HEK293 (cell line): ENCODE measurements at regions not wholly inside any gene's neighbourhood (a gene's known extent, or its start where the extent isn't known, plus 50 kb on each side); places are given as distances from the start of the nearest gene placed in this dataset.

Source experiments
- CTCF ChIA-PET: fragments of 350-600 bp; formaldehyde crosslinking; extraction: SDS; loops from one replicate; lab custom pipeline; 2021; ENCODE audit warnings: antibody characterized with exemption; lab: Yijun Ruan, JAX
- POLR2A ChIA-PET: fragments of 300-600 bp; formaldehyde crosslinking; extraction: SDS; loops from one replicate; lab custom pipeline; 2020; ENCODE audit warnings: antibody characterized with exemption, inconsistent platforms; lab: Yijun Ruan, JAX
- H3K27ac ChIP-seq: fragments of 200-500 bp; sonication (Bioruptor generic); 2 replicates; pipeline ENCODE4 v1.5.1; 2014; ENCODE audit warnings: low read depth, low read length, control low read depth, inconsistent platforms; ENCODE audit errors: extremely low read depth
- H3K36me3 ChIP-seq, 2 experiments: fragments of 200-500 bp in 1 of 2; sonication (Bioruptor generic) in 1 of 2; 1 replicate in 1 of 2; 2 replicates in 1 of 2; pipeline ENCODE4 v1.5.1; 2014 to 2017; ENCODE audit warnings: inconsistent platforms in 2 of 2, low read length in 2 of 2; ENCODE audit not compliant: control insufficient read depth in 2 of 2, insufficient read depth in 1 of 2
- H3K4me1 ChIP-seq: fragments of 200-500 bp; sonication (Bioruptor generic); 2 replicates; pipeline ENCODE4 v1.5.1; 2014; ENCODE audit warnings: mild to moderate bottlenecking, low read length, inconsistent platforms; ENCODE audit not compliant: control insufficient read depth, insufficient read depth
- H3K4me3 ChIP-seq: 2 replicates; pipeline ENCODE4 v1.5.1; 2011; ENCODE audit warnings: low read depth, mild to moderate bottlenecking, control low read depth, low read length, moderate library complexity
- H3K9me3 ChIP-seq: fragments of 200-500 bp; sonication (Bioruptor generic); 2 replicates; pipeline ENCODE4 v1.5.1; 2014; ENCODE audit warnings: low read depth, low read length, inconsistent platforms; ENCODE audit not compliant: control insufficient read depth, insufficient read depth
- SALL2 ChIP-seq: fragments of 450-650 bp; formaldehyde crosslinking; IDR thresholded peaks from 2 replicates; pipeline ENCODE4 v1.5.0; 2017; ENCODE audit warnings: missing biosample characterization, mild to moderate bottlenecking, missing genetic modification characterization, borderline replicate concordance
- WT1 ChIP-seq: fragments of 450-650 bp; formaldehyde crosslinking; IDR thresholded peaks from 2 replicates; pipeline ENCODE4 v1.5.1; 2016; ENCODE audit warnings: missing biosample characterization, missing genetic modification characterization
- ZBTB17 ChIP-seq: fragments of 450-650 bp; formaldehyde crosslinking; IDR thresholded peaks from 2 replicates; pipeline ENCODE4 v1.5.1; 2016; ENCODE audit warnings: missing biosample characterization, missing genetic modification characterization
- ZBTB21 ChIP-seq: fragments of 450-650 bp; formaldehyde crosslinking; IDR thresholded peaks from 2 replicates; pipeline ENCODE4 v1.5.1; 2017; ENCODE audit warnings: missing biosample characterization, missing genetic modification characterization
- ZFP69B ChIP-seq: fragments of 450-650 bp; formaldehyde crosslinking; IDR thresholded peaks from 2 replicates; pipeline ENCODE4 v1.5.1; 2016; ENCODE audit warnings: missing biosample characterization, missing genetic modification characterization
- ZNF146 ChIP-seq: fragments of 450-650 bp; formaldehyde crosslinking; IDR thresholded peaks from 2 replicates; pipeline ENCODE4 v1.5.1; 2016; ENCODE audit warnings: missing biosample characterization, missing genetic modification characterization
- ZNF16 ChIP-seq: fragments of 450-650 bp; formaldehyde crosslinking; IDR thresholded peaks from 2 replicates; pipeline ENCODE4 v1.5.1; 2016; ENCODE audit warnings: low read depth, missing biosample characterization, missing genetic modification characterization
- ZNF184 ChIP-seq: fragments of 450-650 bp; IDR thresholded peaks from 2 replicates; pipeline ENCODE4 v1.5.1; 2018; ENCODE audit warnings: missing biosample characterization, mild to moderate bottlenecking, missing genetic modification characterization
- ZNF223 ChIP-seq: fragments of 450-650 bp; formaldehyde crosslinking; IDR thresholded peaks from 2 replicates; pipeline ENCODE4 v1.5.1; 2016; ENCODE audit warnings: missing biosample characterization, missing genetic modification characterization
- ZNF366 ChIP-seq: fragments of 450-650 bp; formaldehyde crosslinking; conservative IDR thresholded peaks from 2 replicates; pipeline ENCODE4 v1.5.1; 2016; ENCODE audit warnings: missing biosample characterization, missing genetic modification characterization
- ZNF426 ChIP-seq: fragments of 450-650 bp; formaldehyde crosslinking; IDR thresholded peaks from 2 replicates; pipeline ENCODE4 v1.5.1; 2017; ENCODE audit warnings: missing biosample characterization, missing genetic modification characterization, mild to moderate bottlenecking, inconsistent platforms, moderate library complexity
- ZNF658 ChIP-seq: fragments of 450-650 bp; formaldehyde crosslinking; IDR thresholded peaks from 2 replicates; pipeline ENCODE4; 2016; ENCODE audit warnings: missing biosample characterization, missing genetic modification characterization
- ZNF660 ChIP-seq: fragments of 450-650 bp; IDR thresholded peaks from 2 replicates; pipeline ENCODE4 v1.5.1; 2018; ENCODE audit warnings: missing biosample characterization, mild to moderate bottlenecking, missing genetic modification characterization
- ZNF837 ChIP-seq: fragments of 450-650 bp; formaldehyde crosslinking; IDR thresholded peaks from 2 replicates; pipeline ENCODE4 v1.5.1; 2016; ENCODE audit warnings: missing biosample characterization, missing genetic modification characterization
- TF ChIP-seq, protein P1 (sequence below): fragments of 450-650 bp; formaldehyde crosslinking; IDR thresholded peaks from 2 replicates; pipeline ENCODE4 v1.5.1; 2016; ENCODE audit warnings: missing biosample characterization, missing genetic modification characterization
- TF ChIP-seq, protein P2 (sequence below): fragments of 450-650 bp; formaldehyde crosslinking; conservative IDR thresholded peaks from 2 replicates; pipeline ENCODE4 v1.5.1; 2016; ENCODE audit warnings: low read depth, missing biosample characterization, missing genetic modification characterization

DNA sequence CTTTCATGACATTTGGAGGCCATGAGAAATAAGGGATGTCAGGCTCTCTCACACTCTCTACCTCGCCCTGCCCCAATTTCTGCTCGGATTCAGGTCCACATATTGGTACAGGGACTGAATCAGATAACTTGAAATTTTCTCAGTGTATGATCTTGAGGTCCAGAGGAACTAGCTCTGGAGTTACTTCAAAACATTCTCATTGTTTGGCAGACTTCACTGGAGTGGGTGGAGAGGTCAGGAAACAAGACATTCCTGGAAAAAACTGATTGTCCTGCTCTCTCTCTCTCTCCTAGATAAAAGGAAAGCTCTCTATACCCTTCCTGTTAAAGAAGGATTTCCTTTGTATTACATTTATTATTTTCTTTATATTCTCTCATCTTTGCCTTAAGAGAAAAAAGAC lies 428.1 kb upstream of the DACH1 start:
- no peak overlapping the region for H3K27ac ChIP-seq
- H3K9me3 ChIP-seq: no peaks in the 10 kb centered on the region
- H3K4me1 ChIP-seq: no peaks in the 10 kb centered on the region
- POLR2A ChIA-PET: no interaction called here
- H3K36me3 ChIP-seq: no peaks in the 10 kb centered on the region
- H3K4me3 ChIP-seq: no peak overlapping the region
- TF ChIP-seq WT1: no peak
- TF ChIP-seq, all 188 proteins: peak for 0
- CTCF ChIA-PET: no interaction called here

DNA sequence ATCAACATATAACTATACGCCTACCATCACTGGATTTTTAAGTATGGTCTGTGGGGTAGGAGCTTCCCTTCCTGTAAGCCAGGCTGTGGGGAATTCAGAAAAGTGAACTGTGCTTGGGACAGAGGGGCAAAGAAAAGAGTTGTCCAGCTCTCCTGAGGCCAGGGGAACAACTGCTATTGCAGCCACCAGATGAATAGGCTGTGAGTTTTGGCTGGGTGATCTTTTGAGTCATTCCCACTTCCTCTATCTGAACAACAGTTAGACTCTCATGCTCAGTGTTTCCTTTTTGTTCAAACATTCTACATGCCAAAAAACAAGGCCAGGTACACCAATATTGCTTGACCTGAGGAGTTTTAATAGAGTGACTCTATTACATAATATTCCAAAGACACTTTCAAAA lies 426.2 kb upstream of the DACH1 start:
- POLR2A ChIA-PET: no interaction called here
- no peaks in the 10 kb centered on the region for H3K36me3 ChIP-seq
- H3K4me1 ChIP-seq: no peaks in the 10 kb centered on the region
- no peak overlapping the region for H3K4me3 ChIP-seq
- TF ChIP-seq ZNF426 (tag by site-specific recombination) (no peak), ZNF146 (no peak)
- TF ChIP-seq, all 188 proteins: peak for 0
- Histone ChIP-seq H3K27ac (no peak overlapping the region), H3K9me3 (no peaks in the 10 kb centered on the region)
- CTCF ChIA-PET: interaction anchor here (0.7 kb wide), 1 partner anchor 177 kb away, joined by 3 read pairs; no protein-coding TSS in a partner anchor

DNA sequence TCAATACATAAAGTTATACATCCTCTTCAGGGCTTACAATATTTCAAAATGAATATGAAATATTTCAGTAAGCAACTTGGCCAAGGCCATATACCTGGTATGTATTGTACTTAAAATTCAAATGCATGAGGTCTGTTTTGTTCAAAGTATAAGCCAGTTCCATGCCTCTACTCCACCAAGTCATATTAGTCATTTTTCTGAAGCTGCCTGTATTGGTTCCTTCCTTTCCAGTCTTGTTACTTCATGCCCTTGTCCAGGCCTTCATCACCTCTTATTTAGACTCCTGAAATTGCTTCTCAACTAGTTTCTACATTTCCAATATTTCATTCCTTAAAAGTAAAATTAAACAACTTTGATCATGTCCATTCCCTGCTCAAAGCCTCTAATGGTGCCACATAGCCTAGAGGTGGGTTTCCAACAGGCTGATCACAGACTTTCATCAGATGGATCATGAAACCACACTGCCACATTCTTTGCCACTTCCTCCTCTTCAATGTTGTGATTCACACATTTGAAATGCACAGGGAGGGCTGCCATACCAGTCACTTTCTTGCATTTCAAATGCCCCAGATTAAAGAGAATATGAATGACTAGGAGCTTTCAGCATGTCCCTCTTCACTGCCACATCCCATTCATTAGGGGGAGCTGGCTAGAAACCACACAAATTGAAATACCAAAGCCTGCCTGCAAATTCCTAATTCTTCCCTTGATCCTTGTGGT lies 424.1 kb upstream of the DACH1 start:
- no peaks in the 10 kb centered on the region for H3K4me1 ChIP-seq
- H3K27ac ChIP-seq: no peak overlapping the region
- TF ChIP-seq, protein P1, sequence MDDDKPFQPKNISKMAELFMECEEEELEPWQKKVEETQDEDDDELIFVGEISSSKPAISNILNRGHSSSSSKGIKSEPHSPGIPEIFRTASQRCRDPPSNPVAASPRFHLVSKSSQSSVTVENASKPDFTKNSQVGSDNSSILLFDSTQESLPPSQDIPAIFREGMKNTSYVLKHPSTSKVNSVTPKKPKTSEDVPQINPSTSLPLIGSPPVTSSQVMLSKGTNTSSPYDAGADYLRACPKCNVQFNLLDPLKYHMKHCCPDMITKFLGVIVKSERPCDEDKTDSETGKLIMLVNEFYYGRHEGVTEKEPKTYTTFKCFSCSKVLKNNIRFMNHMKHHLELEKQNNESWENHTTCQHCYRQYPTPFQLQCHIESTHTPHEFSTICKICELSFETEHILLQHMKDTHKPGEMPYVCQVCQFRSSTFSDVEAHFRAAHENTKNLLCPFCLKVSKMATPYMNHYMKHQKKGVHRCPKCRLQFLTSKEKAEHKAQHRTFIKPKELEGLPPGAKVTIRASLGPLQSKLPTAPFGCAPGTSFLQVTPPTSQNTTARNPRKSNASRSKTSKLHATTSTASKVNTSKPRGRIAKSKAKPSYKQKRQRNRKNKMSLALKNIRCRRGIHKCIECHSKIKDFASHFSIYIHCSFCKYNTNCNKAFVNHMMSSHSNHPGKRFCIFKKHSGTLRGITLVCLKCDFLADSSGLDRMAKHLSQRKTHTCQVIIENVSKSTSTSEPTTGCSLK (tag by site-specific recombination): no peak
- TF ChIP-seq SALL2 (no peak), ZNF184 (tag by site-specific recombination) (no peak), ZFP69B (tag by site-specific recombination) (no peak), ZNF837 (tag by site-specific recombination) (no peak), ZBTB17 (tag by site-specific recombination) (no peak), ZNF660 (tag by site-specific recombination) (no peak), ZBTB21 (tag by site-specific recombination) (no peak), ZNF223 (tag by site-specific recombination) (no peak), ZNF16 (tag by site-specific recombination) (no peak), ZNF658 (tag by site-specific recombination) (no peak), ZNF366 (no peak)
- TF ChIP-seq, protein P2, sequence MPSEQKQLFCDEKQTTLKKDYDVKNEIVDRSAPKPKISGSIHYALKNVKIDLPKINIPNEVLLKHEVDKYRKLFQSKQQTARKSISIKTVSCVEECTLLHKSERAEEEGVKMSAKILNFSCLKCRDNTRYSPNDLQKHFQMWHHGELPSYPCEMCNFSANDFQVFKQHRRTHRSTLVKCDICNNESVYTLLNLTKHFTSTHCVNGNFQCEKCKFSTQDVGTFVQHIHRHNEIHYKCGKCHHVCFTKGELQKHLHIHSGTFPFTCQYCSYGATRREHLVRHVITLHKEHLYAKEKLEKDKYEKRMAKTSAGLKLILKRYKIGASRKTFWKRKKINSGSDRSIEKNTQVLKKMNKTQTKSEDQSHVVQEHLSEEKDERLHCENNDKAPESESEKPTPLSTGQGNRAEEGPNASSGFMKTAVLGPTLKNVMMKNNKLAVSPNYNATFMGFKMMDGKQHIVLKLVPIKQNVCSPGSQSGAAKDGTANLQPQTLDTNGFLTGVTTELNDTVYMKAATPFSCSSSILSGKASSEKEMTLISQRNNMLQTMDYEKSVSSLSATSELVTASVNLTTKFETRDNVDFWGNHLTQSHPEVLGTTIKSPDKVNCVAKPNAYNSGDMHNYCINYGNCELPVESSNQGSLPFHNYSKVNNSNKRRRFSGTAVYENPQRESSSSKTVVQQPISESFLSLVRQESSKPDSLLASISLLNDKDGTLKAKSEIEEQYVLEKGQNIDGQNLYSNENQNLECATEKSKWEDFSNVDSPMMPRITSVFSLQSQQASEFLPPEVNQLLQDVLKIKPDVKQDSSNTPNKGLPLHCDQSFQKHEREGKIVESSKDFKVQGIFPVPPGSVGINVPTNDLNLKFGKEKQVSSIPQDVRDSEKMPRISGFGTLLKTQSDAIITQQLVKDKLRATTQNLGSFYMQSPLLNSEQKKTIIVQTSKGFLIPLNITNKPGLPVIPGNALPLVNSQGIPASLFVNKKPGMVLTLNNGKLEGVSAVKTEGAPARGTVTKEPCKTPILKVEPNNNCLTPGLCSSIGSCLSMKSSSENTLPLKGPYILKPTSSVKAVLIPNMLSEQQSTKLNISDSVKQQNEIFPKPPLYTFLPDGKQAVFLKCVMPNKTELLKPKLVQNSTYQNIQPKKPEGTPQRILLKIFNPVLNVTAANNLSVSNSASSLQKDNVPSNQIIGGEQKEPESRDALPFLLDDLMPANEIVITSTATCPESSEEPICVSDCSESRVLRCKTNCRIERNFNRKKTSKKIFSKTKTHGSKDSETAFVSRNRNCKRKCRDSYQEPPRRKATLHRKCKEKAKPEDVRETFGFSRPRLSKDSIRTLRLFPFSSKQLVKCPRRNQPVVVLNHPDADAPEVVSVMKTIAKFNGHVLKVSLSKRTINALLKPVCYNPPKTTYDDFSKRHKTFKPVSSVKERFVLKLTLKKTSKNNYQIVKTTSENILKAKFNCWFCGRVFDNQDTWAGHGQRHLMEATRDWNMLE (tag by site-specific recombination): no peak
- TF ChIP-seq, all 188 proteins: peak for 0
- Histone ChIP-seq H3K9me3 (no peaks in the 10 kb centered on the region), H3K4me3 (no peak overlapping the region), H3K36me3 (no peaks in the 10 kb centered on the region)
- POLR2A ChIA-PET: no interaction called here
- CTCF ChIA-PET: no interaction called here
